CD14-positive monocyte (primary cell): ENCODE measurements at regions not wholly inside any gene's neighbourhood (a gene's known extent, or its start where the extent isn't known, plus 50 kb on each side); places are given as distances from the start of the nearest gene placed in this dataset.

Experiments
- DNase-seq, 3 donors: peaks; one replicate each; pipeline ENCODE4 v3.0.0-alpha.2; 2011 to 2022
- H2AFZ ChIP-seq: 2 replicates; pipeline ENCODE4 v1.6.0; 2012; ENCODE audit warnings: mild to moderate bottlenecking, low read depth, low read length, inconsistent platforms; ENCODE audit not compliant: insufficient read depth, poor library complexity, severe bottlenecking
- H3K27ac ChIP-seq, 2 donors: 1 replicate in 1 of 2; 2 replicates in 1 of 2; pipeline ENCODE4 v1.5.1; 2012 to 2013; ENCODE audit warnings: low read length in 2 of 2, control low read depth in 1 of 2, inconsistent platforms in 1 of 2, low read depth in 1 of 2, mild to moderate bottlenecking in 1 of 2
- H3K27me3 ChIP-seq, 2 donors: one replicate each; pipeline versions ENCODE4 v1.6.0 to v1.6.1; 2011 to 2013; ENCODE audit warnings: low read length in 2 of 2; ENCODE audit not compliant: control insufficient read depth in 2 of 2, insufficient read depth in 2 of 2
- H3K36me3 ChIP-seq, 2 donors: replicated peaks in 1 of 2; 1 replicate in 1 of 2; 2 replicates in 1 of 2; pipeline versions ENCODE4 v1.5.1 to v1.6.1; 2012 to 2013; ENCODE audit warnings: low read length in 2 of 2, control low read depth in 1 of 2, inconsistent platforms in 1 of 2, mild to moderate bottlenecking in 1 of 2; ENCODE audit not compliant: insufficient read depth in 2 of 2, control insufficient read depth in 1 of 2
- H3K4me1 ChIP-seq, 2 donors: 1 replicate in 1 of 2; 2 replicates in 1 of 2; pipeline versions ENCODE4 v1.5.1 to v1.6.1; 2012 to 2013; ENCODE audit warnings: low read length in 2 of 2, control low read depth in 1 of 2, inconsistent platforms in 1 of 2, mild to moderate bottlenecking in 1 of 2, moderate library complexity in 1 of 2; ENCODE audit not compliant: insufficient read depth in 2 of 2, control insufficient read depth in 1 of 2
- H3K4me2 ChIP-seq: replicated peaks from 2 replicates; pipeline ENCODE3; 2012; ENCODE audit warnings: low read length, moderate library complexity, mild to moderate bottlenecking; ENCODE audit not compliant: poor library complexity, severe bottlenecking; ENCODE audit errors: extremely low read depth
- H3K4me3 ChIP-seq, 3 experiments: fragments of 200-600 bp in 1 of 3; sonication (generic) in 1 of 3; replicated peaks in 1 of 3; 1 replicate in 2 of 3; 2 replicates in 1 of 3; pipeline ENCODE4 v1.5.1; 2011 to 2013; ENCODE audit warnings: low read length in 3 of 3, mild to moderate bottlenecking in 3 of 3, control low read depth in 2 of 3, low read depth in 2 of 3, inconsistent platforms in 1 of 3, moderate library complexity in 1 of 3
- H3K79me2 ChIP-seq: 2 replicates; pipeline ENCODE4 v1.6.0; 2012; ENCODE audit warnings: mild to moderate bottlenecking, control low read depth, inconsistent platforms, low read length, moderate library complexity; ENCODE audit not compliant: insufficient read depth
- H3K9ac ChIP-seq: 2 replicates; pipeline ENCODE4 v1.6.0; 2017; ENCODE audit warnings: low read length, mild to moderate bottlenecking; ENCODE audit not compliant: insufficient read depth, poor library complexity, severe bottlenecking
- H3K9me3 ChIP-seq, 2 donors: replicated peaks in 1 of 2; 1 replicate in 1 of 2; 2 replicates in 1 of 2; pipeline versions ENCODE4 v1.5.1 to v1.6.1; 2012 to 2013; ENCODE audit warnings: low read length in 2 of 2, control low read depth in 1 of 2; ENCODE audit not compliant: control insufficient read depth in 1 of 2, insufficient read depth in 1 of 2
- H4K20me1 ChIP-seq: 2 replicates; pipeline ENCODE4 v1.6.0; 2012; ENCODE audit warnings: mild to moderate bottlenecking, low read length, control low read depth, moderate library complexity; ENCODE audit not compliant: insufficient read depth
- H3K27ac Mint-ChIP-seq, 7 donors: one replicate each; pipeline ENCODE4 v1.8.0; 2020; ENCODE audit warnings: mild to moderate bottlenecking in 7 of 7, mixed read lengths in 7 of 7, moderate library complexity in 6 of 7, inconsistent platforms in 2 of 7
- H3K27me3 Mint-ChIP-seq, 3 donors: one replicate each; pipeline ENCODE4 v1.8.0; 2021 to 2022; ENCODE audit warnings: low read depth in 3 of 3, mild to moderate bottlenecking in 3 of 3, mixed read lengths in 3 of 3, moderate library complexity in 3 of 3, inconsistent platforms in 1 of 3
- H3K36me3 Mint-ChIP-seq, 2 donors: one replicate each; pipeline ENCODE4 v1.8.0; 2020; ENCODE audit warnings: mixed read lengths in 2 of 2, inconsistent platforms in 1 of 2, mild to moderate bottlenecking in 1 of 2
- H3K4me1 Mint-ChIP-seq: one replicate; pipeline ENCODE4 v1.8.0; 2020; ENCODE audit warnings: mild to moderate bottlenecking, mixed read lengths
- H3K4me3 Mint-ChIP-seq, 2 donors: one replicate each; pipeline ENCODE4 v1.8.0; 2020; ENCODE audit warnings: mild to moderate bottlenecking in 2 of 2, mixed read lengths in 2 of 2, moderate library complexity in 1 of 2
- H3K9me3 Mint-ChIP-seq, 7 donors: one replicate each; pipeline ENCODE4 v1.8.0; 2020 to 2022; ENCODE audit warnings: mixed read lengths in 7 of 7, mild to moderate bottlenecking in 6 of 7, moderate library complexity in 6 of 7, inconsistent platforms in 2 of 7
- CTCF ChIP-seq: fragments of 200-600 bp; IDR thresholded peaks from one replicate; pipeline ENCODE4 v1.8.0; 2022; ENCODE audit warnings: antibody characterized with exemption, mild to moderate bottlenecking
- WGBS: methylation state at CpG from one replicate; pipeline ENCODE4 v1.1.5; 2013; ENCODE audit warnings: missing lambda C conversion rate; ENCODE audit not compliant: insufficient coverage; 5-methylcytosine and 5-hydroxymethylcytosine counted together
- intact Hi-C, 2 donors: fragments of 100-400 bp; cut with micrococcal nuclease; formaldehyde crosslinking; loops; one replicate each; pipeline versions ENCODE4 v1.15.0 to v1.15.1; 2023

- DNase-seq: no peak
- 95% methylated on average over 5 of the region's 9 CpGs for WGBS
- no peaks in the 10 kb centered on the region for H3K36me3 Mint-ChIP-seq
- H4K20me1 ChIP-seq: no peaks in the 10 kb centered on the region
- H2AFZ ChIP-seq: no peak overlapping the region
- no peak overlapping the region for H3K9ac ChIP-seq
- H3K4me3 ChIP-seq: no peak overlapping the region
- H3K4me3 Mint-ChIP-seq: no peak overlapping the region
- no peaks in the 10 kb centered on the region for H3K79me2 ChIP-seq
- H3K9me3 Mint-ChIP-seq: peaks cover 0 to 6% (median 0%) of the 10 kb centered on the region in 7 donors
- H3K4me1 ChIP-seq: peaks cover 10 to 43% of the 10 kb centered on the region in 2 donors
- H3K4me1 Mint-ChIP-seq: peaks cover 36% of the 10 kb centered on the region
- no peak for TF ChIP-seq CTCF
- no peak overlapping the region for H3K4me2 ChIP-seq
- H3K9me3 ChIP-seq: no peaks in the 10 kb centered on the region
- no peaks in the 10 kb centered on the region for H3K27me3 ChIP-seq
- no peak overlapping the region for H3K27ac Mint-ChIP-seq
- no peak overlapping the region for H3K27ac ChIP-seq
- intact Hi-C loops: no loop called here
- H3K36me3 ChIP-seq: no peaks in the 10 kb centered on the region
- H3K27me3 Mint-ChIP-seq: peaks cover 0 to 2% (median 0%) of the 10 kb centered on the region in 3 donors
These were observed 78.1 kb downstream of the FZD1 start for GRCh38 chr7:91342346-91342745.

GRCh38 chr7:91343420-91343960 is 79.3 kb downstream of the FZD1 start:
- Histone ChIP-seq H2AFZ (peak overlapping the region; percentile 2), H3K27ac (no peak overlapping the region), H4K20me1 (no peaks in the 10 kb centered on the region), H3K4me2 (no peak overlapping the region), H3K36me3 (no peaks in the 10 kb centered on the region), H3K9ac (no peak overlapping the region), H3K27me3 (no peaks in the 10 kb centered on the region), H3K4me1 (peaks cover 10 to 52% of the 10 kb centered on the region in 2 donors), H3K9me3 (no peaks in the 10 kb centered on the region), H3K4me3 (no peak overlapping the region), H3K79me2 (no peaks in the 10 kb centered on the region)
- peak overlapping the region in 1 of 7 donors; percentile 5 for H3K27ac Mint-ChIP-seq
- no peak for TF ChIP-seq CTCF
- peaks cover 0 to 6% (median 0%) of the 10 kb centered on the region in 7 donors for H3K9me3 Mint-ChIP-seq
- H3K4me3 Mint-ChIP-seq: peak overlapping the region in 1 of 2 donors; percentile 52
- peaks cover 47% of the 10 kb centered on the region for H3K4me1 Mint-ChIP-seq
- no peaks in the 10 kb centered on the region for H3K36me3 Mint-ChIP-seq
- peaks cover 0 to 2% (median 0%) of the 10 kb centered on the region in 3 donors for H3K27me3 Mint-ChIP-seq
- WGBS: 50% methylated on average over 2 of the region's 4 CpGs
- intact Hi-C loops: no loop called here
- no peak for DNase-seq
